Mesothelial cell of epicardium (in vitro differentiated cells): ENCODE measurements at regions not wholly inside any gene's neighbourhood (a gene's known extent, or its start where the extent isn't known, plus 50 kb on each side); places are given as distances from the start of the nearest gene placed in this dataset.

Experiments used
- DNase-seq, 2 experiments: peaks; one replicate each; pipeline ENCODE4 v3.0.0; 2021; ENCODE audit warnings: low spot score in 2 of 2; ENCODE audit not compliant: unreplicated experiment in 2 of 2
- H3K27ac Mint-ChIP-seq: 2 replicates; pipeline ENCODE4 v1.8.0; 2021; ENCODE audit warnings: mixed read lengths
- H3K27me3 Mint-ChIP-seq: 2 replicates; pipeline ENCODE4 v1.8.0; 2021; ENCODE audit warnings: low read depth, mixed read lengths
- H3K36me3 Mint-ChIP-seq: 2 replicates; pipeline ENCODE4 v1.8.0; 2021; ENCODE audit warnings: mixed read lengths
- H3K4me1 Mint-ChIP-seq: 2 replicates; pipeline ENCODE4 v1.8.0; 2021; ENCODE audit warnings: mixed read lengths
- H3K4me3 Mint-ChIP-seq: 2 replicates; pipeline ENCODE4 v1.8.0; 2021; ENCODE audit warnings: mild to moderate bottlenecking, moderate library complexity, mixed read lengths
- H3K9me3 Mint-ChIP-seq: 2 replicates; pipeline ENCODE4 v1.8.0; 2021; ENCODE audit warnings: mixed read lengths
- TF ChIP-seq, protein P1 (sequence below): fragments of 200-600 bp; sonication (generic); IDR thresholded peaks from one replicate; pipeline ENCODE4 v1.5.0; 2021; ENCODE audit warnings: antibody characterized with exemption; ENCODE audit not compliant: unreplicated experiment

DNA sequence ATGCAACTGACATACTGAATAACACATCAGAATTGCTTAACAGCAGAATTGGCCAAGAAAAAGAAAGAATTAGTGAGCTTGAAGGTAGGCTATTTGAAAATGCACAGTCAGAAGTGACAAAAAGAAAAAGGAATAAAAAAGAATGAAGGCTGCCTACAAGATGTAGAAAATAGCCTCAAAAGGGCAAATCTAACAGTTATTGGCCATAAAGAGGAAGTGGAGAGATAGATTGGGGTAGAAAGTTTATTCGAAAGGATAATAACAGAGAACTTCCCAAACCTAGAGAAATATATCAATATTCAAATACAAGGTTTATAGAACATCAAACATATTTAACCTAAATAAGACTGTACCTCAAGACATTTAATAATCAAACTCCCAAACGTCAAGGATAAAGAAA lies 67.5 kb downstream of the ATP6V1G3 start:
- no peak overlapping the region for H3K4me3 Mint-ChIP-seq
- TF ChIP-seq, protein P1, sequence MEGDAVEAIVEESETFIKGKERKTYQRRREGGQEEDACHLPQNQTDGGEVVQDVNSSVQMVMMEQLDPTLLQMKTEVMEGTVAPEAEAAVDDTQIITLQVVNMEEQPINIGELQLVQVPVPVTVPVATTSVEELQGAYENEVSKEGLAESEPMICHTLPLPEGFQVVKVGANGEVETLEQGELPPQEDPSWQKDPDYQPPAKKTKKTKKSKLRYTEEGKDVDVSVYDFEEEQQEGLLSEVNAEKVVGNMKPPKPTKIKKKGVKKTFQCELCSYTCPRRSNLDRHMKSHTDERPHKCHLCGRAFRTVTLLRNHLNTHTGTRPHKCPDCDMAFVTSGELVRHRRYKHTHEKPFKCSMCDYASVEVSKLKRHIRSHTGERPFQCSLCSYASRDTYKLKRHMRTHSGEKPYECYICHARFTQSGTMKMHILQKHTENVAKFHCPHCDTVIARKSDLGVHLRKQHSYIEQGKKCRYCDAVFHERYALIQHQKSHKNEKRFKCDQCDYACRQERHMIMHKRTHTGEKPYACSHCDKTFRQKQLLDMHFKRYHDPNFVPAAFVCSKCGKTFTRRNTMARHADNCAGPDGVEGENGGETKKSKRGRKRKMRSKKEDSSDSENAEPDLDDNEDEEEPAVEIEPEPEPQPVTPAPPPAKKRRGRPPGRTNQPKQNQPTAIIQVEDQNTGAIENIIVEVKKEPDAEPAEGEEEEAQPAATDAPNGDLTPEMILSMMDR: no peak
- no peak overlapping the region for H3K27ac Mint-ChIP-seq
- no peaks in the 10 kb centered on the region for H3K27me3 Mint-ChIP-seq
- DNase-seq: no peak
- H3K36me3 Mint-ChIP-seq: no peaks in the 10 kb centered on the region
- H3K9me3 Mint-ChIP-seq: peaks cover 27% of the 10 kb centered on the region
- no peaks in the 10 kb centered on the region for H3K4me1 Mint-ChIP-seq

DNA sequence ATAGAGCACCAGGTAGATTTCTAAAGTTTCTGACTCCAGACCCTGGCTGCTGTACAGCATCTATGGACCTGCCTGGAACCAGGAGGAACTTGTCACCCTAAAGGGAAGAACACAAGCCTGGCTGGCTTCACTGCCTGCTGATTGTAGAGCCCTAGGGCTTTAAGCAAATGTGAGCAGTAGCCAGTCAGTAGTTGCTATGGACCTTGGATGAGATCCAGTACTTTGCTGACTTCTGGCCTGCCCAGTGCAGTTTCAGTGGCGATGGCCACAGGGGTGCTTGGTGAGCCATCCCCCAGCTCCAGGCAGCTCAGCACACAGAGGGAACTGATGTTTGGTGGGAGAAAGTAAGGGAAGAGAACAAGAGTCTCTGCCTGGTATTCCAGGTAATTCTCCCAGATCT lies 68.4 kb downstream of the ATP6V1G3 start:
- H3K4me3 Mint-ChIP-seq: no peak overlapping the region
- H3K4me1 Mint-ChIP-seq: no peaks in the 10 kb centered on the region
- TF ChIP-seq, protein P1: no peak
- H3K36me3 Mint-ChIP-seq: no peaks in the 10 kb centered on the region
- no peak overlapping the region for H3K27ac Mint-ChIP-seq
- H3K27me3 Mint-ChIP-seq: no peaks in the 10 kb centered on the region
- peaks cover 26% of the 10 kb centered on the region for H3K9me3 Mint-ChIP-seq
- DNase-seq: no peak

DNA sequence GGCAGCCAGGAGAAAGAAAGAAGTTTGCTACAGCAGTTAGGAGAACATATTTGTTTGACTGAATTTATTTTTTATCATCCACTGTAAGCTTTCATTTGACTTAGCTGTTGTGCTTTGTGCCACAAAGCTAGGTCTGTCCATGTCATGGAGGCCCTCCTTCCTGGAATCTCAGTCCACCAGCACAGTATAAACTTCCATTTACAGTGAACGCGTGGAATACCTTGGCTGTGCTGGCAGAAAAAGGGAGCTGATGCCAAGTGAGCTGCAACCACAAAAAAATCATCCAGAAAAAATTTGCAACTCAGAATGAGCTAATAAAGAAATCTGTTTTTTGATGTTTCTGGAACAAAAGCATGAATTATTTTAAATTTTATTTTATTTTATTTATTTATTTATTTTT lies 72.6 kb downstream of the ATP6V1G3 start:
- H3K27ac Mint-ChIP-seq: no peak overlapping the region
- peaks cover 5% of the 10 kb centered on the region for H3K4me1 Mint-ChIP-seq
- TF ChIP-seq, protein P1: no peak
- no peaks in the 10 kb centered on the region for H3K36me3 Mint-ChIP-seq
- H3K27me3 Mint-ChIP-seq: no peaks in the 10 kb centered on the region
- no peak overlapping the region for H3K4me3 Mint-ChIP-seq
- H3K9me3 Mint-ChIP-seq: peaks cover 4% of the 10 kb centered on the region
- no peak for DNase-seq

DNA sequence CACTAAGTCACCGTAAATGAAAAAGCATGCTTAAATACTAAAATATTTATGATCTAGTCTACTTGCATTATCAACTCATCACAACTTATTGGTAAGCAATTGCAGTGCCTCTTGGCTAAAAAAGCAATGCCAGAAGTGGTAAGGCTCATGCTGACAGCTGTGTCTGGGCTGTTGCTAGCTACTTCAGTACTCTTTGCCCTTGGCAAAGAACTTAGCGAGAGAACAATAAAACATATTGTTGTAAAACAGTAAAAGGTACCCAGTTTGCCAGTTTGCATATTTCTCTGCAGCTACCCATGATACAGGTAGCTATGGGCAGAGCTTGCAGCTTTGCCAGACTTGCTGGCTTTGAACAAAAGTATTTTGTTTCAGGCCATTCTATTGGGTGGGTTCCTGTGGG lies 73.1 kb downstream of the ATP6V1G3 start:
- TF ChIP-seq, protein P1: no peak
- H3K4me1 Mint-ChIP-seq: peaks cover 5% of the 10 kb centered on the region
- H3K27me3 Mint-ChIP-seq: no peaks in the 10 kb centered on the region
- H3K36me3 Mint-ChIP-seq: no peaks in the 10 kb centered on the region
- H3K4me3 Mint-ChIP-seq: no peak overlapping the region
- no peak overlapping the region for H3K27ac Mint-ChIP-seq
- H3K9me3 Mint-ChIP-seq: no peaks in the 10 kb centered on the region
- no peak for DNase-seq

DNA sequence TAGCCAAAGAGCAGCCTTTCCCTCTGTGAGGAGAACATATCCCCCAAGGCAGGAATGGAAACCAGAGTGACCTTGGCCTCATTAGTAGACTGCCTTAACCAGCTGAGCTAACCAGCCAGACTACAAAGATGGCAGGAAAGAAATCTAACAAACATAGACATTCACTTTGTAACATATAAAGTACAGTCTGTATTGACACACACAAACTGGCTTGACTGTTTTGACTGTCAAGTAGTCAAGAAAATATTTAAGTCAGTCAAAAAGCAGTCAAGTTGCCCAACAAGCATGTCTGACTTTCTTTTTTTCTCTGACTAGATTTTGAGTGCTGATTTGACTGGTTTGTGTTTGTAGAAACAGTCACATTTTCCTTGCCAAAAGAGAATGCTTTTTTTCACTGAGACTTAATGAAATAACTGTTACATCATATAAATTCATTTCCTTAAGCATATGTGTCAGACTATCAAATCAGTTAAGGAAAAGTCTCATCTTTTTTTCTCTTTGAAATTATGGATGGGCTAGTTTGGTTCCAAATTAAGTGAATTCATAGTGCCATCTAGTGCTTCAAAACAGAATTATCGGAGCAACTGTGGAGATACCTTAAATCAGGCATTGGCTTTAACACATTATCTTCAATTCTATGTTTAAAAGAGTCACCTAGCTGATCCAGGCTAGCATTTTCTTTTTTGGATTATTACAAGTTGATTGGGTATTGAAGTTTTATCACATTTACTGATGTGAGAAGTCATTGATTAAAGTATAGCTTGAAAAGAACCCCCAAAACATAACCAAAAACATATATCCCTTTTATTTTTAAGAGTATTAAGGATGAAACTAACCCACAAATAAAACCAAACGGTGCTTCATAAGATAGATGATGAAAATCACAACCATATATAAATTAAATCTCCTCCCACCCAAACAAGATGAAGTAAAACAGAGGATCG lies 75.0 kb downstream of the ATP6V1G3 start:
- Mint-ChIP-seq H3K27ac (no peak overlapping the region), H3K27me3 (no peaks in the 10 kb centered on the region), H3K9me3 (no peaks in the 10 kb centered on the region), H3K4me1 (peaks cover 5% of the 10 kb centered on the region), H3K36me3 (no peaks in the 10 kb centered on the region), H3K4me3 (no peak overlapping the region)
- TF ChIP-seq, protein P1: peak; percentile 56
- no peak for DNase-seq
